ENCODE measurements at regions not wholly inside any gene's neighbourhood (a gene's known extent, or its start where the extent isn't known, plus 50 kb on each side); places are given as distances from the start of the nearest gene placed in this dataset.

- Histone ChIP-seq H3K27ac (no peak overlapping the region), H3K36me3 (replicated peaks in 1 of 2) (no peaks in the 10 kb centered on the region), H3K27me3 (no peaks in the 10 kb centered on the region), H3K4me3 (no peak overlapping the region), H3K9me3 (replicated peaks in 1 of 3) (no peaks in the 10 kb centered on the region), H3K4me1 (replicated peaks in 1 of 2) (no peaks in the 10 kb centered on the region)
- TF ChIP-seq CTCF (IDR thresholded peaks at IDR 0.05) (no peak), POLR2A (IDR thresholded peaks at IDR 0.05) (no peak)
- WGBS, 4 donors, result 21 to 39% (median 29%) methylated on average over 2 of the region's 2 CpGs
- intact Hi-C loops (cut with DNase I), result no loop called here
- peak in 3 of 7 donors; percentile 7 to 22 (median 17) for DNase-seq
Observed at GRCh38 chr4:33302321-33302720, 2582.2 kb downstream of the PCDH7 start.

GRCh38 chr4:33306131-33306530 lies 2586.0 kb downstream of the PCDH7 start:
- Histone ChIP-seq H3K36me3 (replicated peaks in 1 of 2) (no peaks in the 10 kb centered on the region), H3K4me3 (no peak overlapping the region), H3K4me1 (replicated peaks in 1 of 2) (no peaks in the 10 kb centered on the region), H3K9me3 (replicated peaks in 1 of 3) (no peaks in the 10 kb centered on the region), H3K27ac (no peak overlapping the region), H3K27me3 (no peaks in the 10 kb centered on the region)
- intact Hi-C loops (cut with DNase I), result no loop called here
- 82 to 96% (median 91%) methylated on average over 2 of the region's 2 CpGs for WGBS, 4 donors
- no peak for DNase-seq
- no peak for TF ChIP-seq POLR2A (IDR thresholded peaks at IDR 0.05)

DNA sequence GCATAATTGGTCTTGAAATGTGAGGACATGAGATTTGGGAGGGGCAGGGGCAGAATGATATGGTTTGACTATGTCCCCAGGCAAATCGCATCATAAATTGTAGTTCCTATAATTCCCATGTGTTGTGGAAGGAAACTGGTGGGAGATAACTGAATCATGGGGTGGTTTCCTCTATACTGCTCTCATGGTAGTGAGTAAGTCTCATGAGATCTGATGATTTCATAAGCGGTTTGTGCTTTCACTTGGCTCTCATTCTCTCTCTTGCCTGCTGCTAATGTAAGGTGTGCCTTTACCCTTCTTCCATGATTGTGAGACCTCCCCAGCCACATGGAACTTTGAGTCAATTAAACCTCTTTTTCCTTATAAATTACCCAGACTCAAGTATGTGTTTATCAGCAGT lies 2595.9 kb downstream of the PCDH7 start:
- no peaks in the 10 kb centered on the region for H3K9me3 ChIP-seq (replicated peaks in 1 of 3)
- no peaks in the 10 kb centered on the region for H3K36me3 ChIP-seq (replicated peaks in 1 of 2)
- no peaks in the 10 kb centered on the region for H3K4me1 ChIP-seq (replicated peaks in 1 of 2)
- 85 to 89% (median 87%) methylated on average over 2 of the region's 2 CpGs for WGBS, 4 donors
- no peak for TF ChIP-seq POLR2A (IDR thresholded peaks at IDR 0.05)
- no peak for TF ChIP-seq CTCF (IDR thresholded peaks at IDR 0.05)
- H3K4me3 ChIP-seq, result no peak overlapping the region
- no peak for DNase-seq
- H3K27ac ChIP-seq, result no peak overlapping the region
- intact Hi-C loops (cut with DNase I), result no loop called here
- H3K27me3 ChIP-seq, result no peaks in the 10 kb centered on the region

- Histone ChIP-seq H3K4me1 (replicated peaks in 1 of 2) (no peaks in the 10 kb centered on the region), H3K27ac (no peak overlapping the region), H3K9me3 (replicated peaks in 1 of 3) (no peaks in the 10 kb centered on the region), H3K36me3 (replicated peaks in 1 of 2) (no peaks in the 10 kb centered on the region), H3K27me3 (no peaks in the 10 kb centered on the region), H3K4me3 (no peak overlapping the region)
- TF ChIP-seq CTCF (IDR thresholded peaks at IDR 0.05) (no peak), POLR2A (IDR thresholded peaks at IDR 0.05) (no peak)
- intact Hi-C loops (cut with DNase I), result no loop called here
- 56 to 80% (median 71%) methylated on average over 3 of the region's 3 CpGs for WGBS, 4 donors
- DNase-seq, result no peak
Observed at GRCh38 chr4:33316578-33316977, 2596.4 kb downstream of the PCDH7 start.

GRCh38 chr4:33323393-33323792 lies 2603.2 kb downstream of the PCDH7 start:
- DNase-seq, result no peak
- Histone ChIP-seq H3K36me3 (replicated peaks in 1 of 2) (no peaks in the 10 kb centered on the region), H3K27ac (no peak overlapping the region), H3K4me3 (no peak overlapping the region), H3K4me1 (replicated peaks in 1 of 2) (no peaks in the 10 kb centered on the region), H3K9me3 (replicated peaks in 1 of 3) (no peaks in the 10 kb centered on the region), H3K27me3 (no peaks in the 10 kb centered on the region)
- intact Hi-C loops (cut with DNase I), result no loop called here
- WGBS, 4 donors, result 57 to 79% (median 76%) methylated on average over 1 of the region's 1 CpG
- TF ChIP-seq CTCF (IDR thresholded peaks at IDR 0.05) (no peak), POLR2A (IDR thresholded peaks at IDR 0.05) (no peak)

Data from adrenal gland (tissue), 9 donors.